A549 (cell line): ENCODE measurements at regions not wholly inside any gene's neighbourhood (a gene's known extent, or its start where the extent isn't known, plus 50 kb on each side); places are given as distances from the start of the nearest gene placed in this dataset.

Experiments
- ATAC-seq, 2 experiments: fragments of 200-7000 bp in 1 of 2; fragments of >200 bp in 1 of 2; cut with Nextera tagmentation in 1 of 2; cut with Tn5 transposase in 1 of 2; 3 replicates each; pipeline versions ENCODE4 v1.8.0 to v1.9.1; 2018 to 2020; ENCODE audit warnings: mild to moderate bottlenecking in 1 of 2, moderate library complexity in 1 of 2
- CTCF ChIA-PET: fragments of 300-600 bp; sonication (Branson Sonifier 250); formaldehyde crosslinking; extraction: SDS; loops from one replicate; lab custom pipeline; 2021; ENCODE audit warnings: antibody characterized with exemption, inconsistent platforms; lab: Yijun Ruan, JAX
- POLR2A ChIA-PET: fragments of 350-600 bp; formaldehyde crosslinking; extraction: SDS; loops from one replicate; lab custom pipeline; 2021; ENCODE audit warnings: antibody characterized with exemption, inconsistent platforms; lab: Yijun Ruan, JAX
- DNase-seq, 2 experiments: peaks; one replicate each; pipeline versions ENCODE4 v3.0.0 to v3.0.0-alpha.2; 2011 to 2016; ENCODE audit warnings: low read depth in 1 of 2, low spot score in 1 of 2
- FAIRE-seq: peaks from 2 replicates; lab custom pipeline; 2011; peaks lifted over from hg19 to GRCh38; lab: Jason Lieb, UNC
- H3K27ac ChIP-seq, 2 experiments: fragments of >200 bp; sonication (Bioruptor Twin); formaldehyde crosslinking; 3 replicates each; pipeline ENCODE4 v1.5.1; 2016 to 2017
- H3K4me1 ChIP-seq: fragments of >200 bp; sonication (Bioruptor Twin); formaldehyde crosslinking; 3 replicates; pipeline ENCODE4 v1.6.1; 2016
- H3K4me2 ChIP-seq: fragments of >200 bp; sonication (Bioruptor Twin); formaldehyde crosslinking; 3 replicates; pipeline ENCODE4 v1.6.1; 2016
- H3K4me3 ChIP-seq: fragments of >200 bp; sonication (Bioruptor Twin); formaldehyde crosslinking; 3 replicates; pipeline ENCODE4 v1.5.1; 2016
- H3K9me3 ChIP-seq: fragments of >200 bp; sonication (Bioruptor Twin); formaldehyde crosslinking; 3 replicates; pipeline ENCODE4 v1.6.1; 2016
- BHLHE40 ChIP-seq: IDR thresholded peaks from 2 replicates; pipeline ENCODE4 v1.6.1; 2012; ENCODE audit warnings: low read depth, low read length, inconsistent platforms
- CBX8 ChIP-seq: fragments of 200-600 bp; sonication (generic); IDR thresholded peaks from 2 replicates; pipeline ENCODE4 v1.6.1; 2016
- CHD2 ChIP-seq: fragments of 150-350 bp; IDR thresholded peaks from 2 replicates; pipeline ENCODE4 v1.6.1; 2014; ENCODE audit warnings: low read length; ENCODE audit not compliant: partially characterized antibody
- EP300 ChIP-seq, 2 experiments: fragments of >200 bp; sonication (Bioruptor Twin); formaldehyde crosslinking; IDR thresholded peaks; 2 replicates in 1 of 2; 3 replicates in 1 of 2; pipeline ENCODE4 v1.6.1; 2016 to 2017
- ESRRA ChIP-seq: fragments of 150-350 bp; IDR thresholded peaks from 2 replicates; pipeline ENCODE4 v1.6.1; 2014; ENCODE audit warnings: mild to moderate bottlenecking, low read length, borderline replicate concordance
- FOSL2 ChIP-seq, 2 experiments: fragments of 450-650 bp in 1 of 2; fragments of >200 bp in 1 of 2; sonication (Bioruptor Twin) in 1 of 2; formaldehyde crosslinking; IDR thresholded peaks; 2 replicates each; pipeline versions ENCODE4 v1.5.0 to v1.6.1; 2016 to 2020; ENCODE audit warnings: mild to moderate bottlenecking in 1 of 2, moderate library complexity in 1 of 2
- GATA3 ChIP-seq: IDR thresholded peaks from 2 replicates; pipeline ENCODE4 v1.6.1; 2012; ENCODE audit warnings: borderline replicate concordance
- HEYL ChIP-seq: fragments of 250-450 bp; sonication (Bioruptor Pico); IDR thresholded peaks from 2 replicates; pipeline ENCODE4 v1.8.0; 2021; ENCODE audit warnings: mild to moderate bottlenecking, moderate library complexity
- HOXA7 ChIP-seq: fragments of 250-450 bp; sonication (Bioruptor Pico); IDR thresholded peaks from 2 replicates; pipeline ENCODE4 v1.5.0; 2020; ENCODE audit warnings: mild to moderate bottlenecking, moderate library complexity
- HOXB13 ChIP-seq: fragments of 250-450 bp; sonication (Bioruptor Pico); IDR thresholded peaks from 2 replicates; pipeline ENCODE4 v1.5.0; 2020; ENCODE audit warnings: low read depth, mild to moderate bottlenecking, moderate library complexity
- JUN ChIP-seq, 2 experiments: fragments of >200 bp; sonication (Bioruptor Twin); formaldehyde crosslinking; IDR thresholded peaks; 2 replicates in 1 of 2; 3 replicates in 1 of 2; pipeline ENCODE4 v1.6.1; 2016 to 2017
- JUNB ChIP-seq: fragments of >200 bp; sonication (Bioruptor Twin); formaldehyde crosslinking; IDR thresholded peaks from 2 replicates; pipeline ENCODE4 v1.6.1; 2016
- KDM5A ChIP-seq: fragments of 200-600 bp; sonication (generic); IDR thresholded peaks from 2 replicates; pipeline ENCODE4 v1.6.1; 2016; ENCODE audit warnings: antibody characterized with exemption, mild to moderate bottlenecking
- MAFK ChIP-seq: fragments of 450-650 bp; IDR thresholded peaks from 2 replicates; pipeline ENCODE4 v1.6.1; 2014; ENCODE audit not compliant: partially characterized antibody
- RAD21 ChIP-seq, 2 experiments: fragments of >200 bp in 1 of 2; sonication (Bioruptor Twin) in 1 of 2; formaldehyde crosslinking in 1 of 2; IDR thresholded peaks in 1 of 2; conservative IDR thresholded peaks in 1 of 2; 2 replicates in 1 of 2; 3 replicates in 1 of 2; pipeline ENCODE4 v1.6.1; 2012 to 2018; ENCODE audit warnings: inconsistent platforms in 1 of 2
- RARB ChIP-seq: fragments of 250-450 bp; sonication (Bioruptor Pico); IDR thresholded peaks from 2 replicates; pipeline ENCODE4 v1.8.0; 2021; ENCODE audit warnings: mild to moderate bottlenecking, moderate library complexity
- RCOR1 ChIP-seq: fragments of 150-350 bp; IDR thresholded peaks from 2 replicates; pipeline ENCODE4 v1.6.1; 2014; ENCODE audit warnings: antibody characterized with exemption, low read length, low read depth
- SMC3 ChIP-seq: fragments of >200 bp; sonication (Bioruptor Twin); formaldehyde crosslinking; IDR thresholded peaks from 3 replicates; pipeline ENCODE4 v1.6.1; 2018; ENCODE audit warnings: inconsistent platforms
- TFCP2L1 ChIP-seq: fragments of 250-450 bp; sonication (Bioruptor Pico); IDR thresholded peaks from 2 replicates; pipeline ENCODE4 v1.5.0; 2021; ENCODE audit warnings: mild to moderate bottlenecking
- ZC3H11A ChIP-seq: fragments of 450-650 bp; IDR thresholded peaks from 2 replicates; pipeline ENCODE4 v1.6.1; 2014; ENCODE audit warnings: antibody characterized with exemption, mild to moderate bottlenecking
- ZNF302 ChIP-seq: fragments of 250-450 bp; sonication (Bioruptor Pico); IDR thresholded peaks from 2 replicates; pipeline ENCODE4 v1.9.0; 2021; ENCODE audit warnings: inconsistent platforms, mild to moderate bottlenecking, moderate library complexity
- WGBS: methylation state at CpG from one replicate; pipeline ENCODE4 v1.1.6; 2017; ENCODE audit errors: missing lambda C conversion rate; 5-methylcytosine and 5-hydroxymethylcytosine counted together
- TF ChIP-seq, protein P1 (sequence below): IDR thresholded peaks from 2 replicates; pipeline ENCODE4 v1.6.1; 2012
- TF ChIP-seq, protein P2 (sequence below): IDR thresholded peaks from 2 replicates; pipeline ENCODE4 v1.6.1; 2012
- TF ChIP-seq, protein P3 (sequence below): fragments of >200 bp; sonication (Bioruptor Twin); formaldehyde crosslinking; IDR thresholded peaks from 3 replicates; pipeline ENCODE4 v1.6.1; 2016
- TF ChIP-seq, protein P4 (sequence below): fragments of 250-450 bp; sonication (Bioruptor Pico); IDR thresholded peaks from 2 replicates; pipeline ENCODE4 v1.5.0; 2020; ENCODE audit warnings: low read depth, mild to moderate bottlenecking, moderate library complexity
- TF ChIP-seq, protein P5 (sequence below): fragments of >200 bp; sonication (Bioruptor Twin); formaldehyde crosslinking; IDR thresholded peaks from 2 replicates; pipeline ENCODE4 v1.6.1; 2016
- TF ChIP-seq, protein P6 (sequence below): fragments of 200-600 bp; sonication (generic); IDR thresholded peaks from 2 replicates; pipeline ENCODE4 v1.6.1; 2016; ENCODE audit warnings: antibody characterized with exemption, mild to moderate bottlenecking, moderate library complexity

DNA sequence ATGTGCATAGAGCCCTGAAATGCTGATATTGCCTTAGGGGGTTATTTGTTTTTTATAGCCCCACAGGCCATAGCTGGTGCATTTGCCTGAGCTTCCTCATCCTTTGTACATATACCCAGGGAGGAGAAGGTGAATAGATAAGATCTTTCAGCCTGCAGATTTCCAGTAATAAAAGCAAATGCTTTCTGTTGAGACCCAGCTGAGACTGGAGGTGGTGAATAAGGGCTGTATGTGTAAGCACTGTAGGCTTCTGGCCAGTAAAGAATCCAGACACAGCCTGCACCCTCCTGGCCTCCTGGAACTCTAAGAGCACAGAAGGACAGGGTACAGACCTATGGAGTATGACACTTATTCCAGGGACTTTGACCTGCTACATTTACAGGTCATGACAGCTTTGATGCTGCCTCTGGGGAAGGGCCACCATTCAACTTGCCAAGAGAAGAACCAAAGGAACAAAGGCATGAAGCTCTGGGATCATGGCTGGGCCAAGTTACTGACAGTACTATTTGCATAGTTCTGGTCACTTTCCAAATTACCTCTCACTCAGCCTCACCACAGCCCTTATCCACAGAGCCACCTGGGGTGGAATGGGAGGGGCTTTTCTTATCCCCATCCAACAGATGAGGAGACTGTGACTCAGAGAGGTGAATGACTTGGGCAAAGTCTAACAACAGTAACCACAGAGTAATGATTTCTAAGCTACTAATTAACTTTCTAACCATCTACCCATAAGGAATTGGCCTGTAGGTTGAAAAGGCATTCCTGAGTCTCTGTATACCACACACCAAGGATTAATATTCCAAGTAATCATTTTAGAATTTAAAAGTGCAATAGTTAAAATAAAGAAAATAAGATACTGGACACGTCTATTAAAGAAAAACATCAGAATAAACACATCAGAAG, 604.5 kb upstream of the KLF4 start:
- ATAC-seq (peak; percentile 95 to 97), FAIRE-seq (peak; percentile 99), DNase-seq (peak; percentile 50 to 91)
- Histone ChIP-seq H3K4me2 (peak overlapping the region; percentile 56), H3K4me1 (peaks cover 27% of the 10 kb centered on the region), H3K9me3 (peaks cover 7% of the 10 kb centered on the region; the same call in 2 of the 3 replicates), H3K27ac (peak overlapping the region; percentile 76 to 84), H3K4me3 (no peak overlapping the region)
- WGBS = 0% methylated on average over 1 of the region's 1 CpG
- POLR2A ChIA-PET = interaction anchor here (1.2 kb wide), 1 partner anchor 38 kb away, joined by 3 read pairs; no protein-coding TSS in a partner anchor
- TF ChIP-seq CHD2 (no peak), JUN (IDR thresholded peaks at IDR 0.05) (peak; percentile 70 to 81), JUNB (peak; percentile 89), RAD21 (conservative IDR thresholded peaks at IDR 0.05 in 1 of 2, IDR thresholded peaks at IDR 0.05 in 1 of 2) (peak in 1 of 2 experiments; percentile 20), EP300 (IDR thresholded peaks at IDR 0.05) (peak; percentile 54 to 81; a peak in 3 of 5 replicates), FOSL2 (IDR thresholded peaks at IDR 0.05) (peak; percentile 86), FOSL2 (CRISPR knock-in tag; IDR thresholded peaks at IDR 0.05) (peak; percentile 78), BHLHE40 (no peak), ESRRA (peak; percentile 79; the same call in 1 of the 2 replicates), HEYL (no peak), MAFK (no peak), ZNF302 (no peak), RCOR1 (no peak), SMC3 (peak; percentile 29; the same call in 1 of the 3 replicates), GATA3 (peak; percentile 80)
- TF ChIP-seq, protein P1, sequence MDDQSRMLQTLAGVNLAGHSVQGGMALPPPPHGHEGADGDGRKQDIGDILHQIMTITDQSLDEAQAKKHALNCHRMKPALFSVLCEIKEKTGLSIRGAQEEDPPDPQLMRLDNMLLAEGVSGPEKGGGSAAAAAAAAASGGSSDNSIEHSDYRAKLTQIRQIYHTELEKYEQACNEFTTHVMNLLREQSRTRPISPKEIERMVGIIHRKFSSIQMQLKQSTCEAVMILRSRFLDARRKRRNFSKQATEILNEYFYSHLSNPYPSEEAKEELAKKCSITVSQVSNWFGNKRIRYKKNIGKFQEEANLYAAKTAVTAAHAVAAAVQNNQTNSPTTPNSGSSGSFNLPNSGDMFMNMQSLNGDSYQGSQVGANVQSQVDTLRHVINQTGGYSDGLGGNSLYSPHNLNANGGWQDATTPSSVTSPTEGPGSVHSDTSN = 0 out of 2 replicates have a peak, but pooled peaks have one; percentile 43
- TF ChIP-seq, protein P2, sequence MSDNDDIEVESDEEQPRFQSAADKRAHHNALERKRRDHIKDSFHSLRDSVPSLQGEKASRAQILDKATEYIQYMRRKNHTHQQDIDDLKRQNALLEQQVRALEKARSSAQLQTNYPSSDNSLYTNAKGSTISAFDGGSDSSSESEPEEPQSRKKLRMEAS = peak; percentile 44
- TF ChIP-seq, protein P3, sequence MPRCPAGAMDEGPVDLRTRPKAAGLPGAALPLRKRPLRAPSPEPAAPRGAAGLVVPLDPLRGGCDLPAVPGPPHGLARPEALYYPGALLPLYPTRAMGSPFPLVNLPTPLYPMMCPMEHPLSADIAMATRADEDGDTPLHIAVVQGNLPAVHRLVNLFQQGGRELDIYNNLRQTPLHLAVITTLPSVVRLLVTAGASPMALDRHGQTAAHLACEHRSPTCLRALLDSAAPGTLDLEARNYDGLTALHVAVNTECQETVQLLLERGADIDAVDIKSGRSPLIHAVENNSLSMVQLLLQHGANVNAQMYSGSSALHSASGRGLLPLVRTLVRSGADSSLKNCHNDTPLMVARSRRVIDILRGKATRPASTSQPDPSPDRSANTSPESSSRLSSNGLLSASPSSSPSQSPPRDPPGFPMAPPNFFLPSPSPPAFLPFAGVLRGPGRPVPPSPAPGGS = 0 out of 3 replicates have a peak, but pooled peaks have one; percentile 48
- CTCF ChIA-PET = interaction anchor here (0.9 to 2.4 kb wide), 9 partner anchors 10 to 472 kb away, joined by 3 to 11 read pairs (median 4); no protein-coding TSS in a partner anchor

DNA sequence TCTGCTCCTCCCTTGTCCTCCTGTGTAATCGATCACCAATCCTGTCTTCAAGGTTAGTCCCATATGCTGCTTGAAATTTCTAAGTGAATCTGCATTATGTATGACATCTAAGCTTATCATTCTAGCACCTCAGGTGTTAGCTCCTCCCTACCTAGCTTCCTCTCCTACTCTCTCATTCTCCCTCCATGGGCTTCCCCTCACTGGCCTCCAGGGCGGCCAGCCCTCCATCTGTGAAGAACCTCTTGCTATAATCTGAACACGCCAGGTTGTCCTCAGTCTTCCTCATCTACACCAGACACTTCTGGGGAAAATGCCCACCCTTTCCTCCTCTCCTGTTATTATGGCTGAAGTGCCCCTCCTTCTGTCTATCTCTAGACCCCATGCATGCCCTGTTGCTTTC, 599.3 kb upstream of the KLF4 start:
- H3K4me2 ChIP-seq = no peak overlapping the region
- H3K9me3 ChIP-seq = peaks cover 7% of the 10 kb centered on the region; the same call in 2 of the 3 replicates
- CTCF ChIA-PET = interaction anchor here (1.0 to 1.6 kb wide), 2 partner anchors 29 to 65 kb away, joined by 3 to 4 read pairs; no protein-coding TSS in a partner anchor
- POLR2A ChIA-PET = no interaction called here
- H3K27ac ChIP-seq = peak overlapping the region in 1 of 2 experiments; percentile 18; a peak in 1 of 6 replicates
- ATAC-seq = no peak
- 88% methylated on average over 3 of the region's 3 CpGs for WGBS
- FAIRE-seq = no peak
- H3K4me3 ChIP-seq = no peak overlapping the region
- peaks cover 13% of the 10 kb centered on the region for H3K4me1 ChIP-seq
- DNase-seq = no peak
- TF ChIP-seq, protein P1 = no peak
- no peak for TF ChIP-seq KDM5A
- no peak for TF ChIP-seq CBX8
- TF ChIP-seq HOXA7 (CRISPR knock-in tag) = no peak
- TF ChIP-seq, protein P4, sequence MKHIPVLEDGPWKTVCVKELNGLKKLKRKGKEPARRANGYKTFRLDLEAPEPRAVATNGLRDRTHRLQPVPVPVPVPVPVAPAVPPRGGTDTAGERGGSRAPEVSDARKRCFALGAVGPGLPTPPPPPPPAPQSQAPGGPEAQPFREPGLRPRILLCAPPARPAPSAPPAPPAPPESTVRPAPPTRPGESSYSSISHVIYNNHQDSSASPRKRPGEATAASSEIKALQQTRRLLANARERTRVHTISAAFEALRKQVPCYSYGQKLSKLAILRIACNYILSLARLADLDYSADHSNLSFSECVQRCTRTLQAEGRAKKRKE (CRISPR knock-in tag) = no peak
- no peak for TF ChIP-seq JUNB
- TF ChIP-seq, protein P5, sequence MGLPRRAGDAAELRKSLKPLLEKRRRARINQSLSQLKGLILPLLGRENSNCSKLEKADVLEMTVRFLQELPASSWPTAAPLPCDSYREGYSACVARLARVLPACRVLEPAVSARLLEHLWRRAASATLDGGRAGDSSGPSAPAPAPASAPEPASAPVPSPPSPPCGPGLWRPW = no peak
- no peak for TF ChIP-seq RARB (CRISPR knock-in tag)
- no peak for TF ChIP-seq TFCP2L1 (CRISPR knock-in tag)
- TF ChIP-seq SMC3 = no peak
- TF ChIP-seq ZC3H11A = no peak
- TF ChIP-seq HOXB13 (CRISPR knock-in tag) = no peak
- TF ChIP-seq, protein P6, sequence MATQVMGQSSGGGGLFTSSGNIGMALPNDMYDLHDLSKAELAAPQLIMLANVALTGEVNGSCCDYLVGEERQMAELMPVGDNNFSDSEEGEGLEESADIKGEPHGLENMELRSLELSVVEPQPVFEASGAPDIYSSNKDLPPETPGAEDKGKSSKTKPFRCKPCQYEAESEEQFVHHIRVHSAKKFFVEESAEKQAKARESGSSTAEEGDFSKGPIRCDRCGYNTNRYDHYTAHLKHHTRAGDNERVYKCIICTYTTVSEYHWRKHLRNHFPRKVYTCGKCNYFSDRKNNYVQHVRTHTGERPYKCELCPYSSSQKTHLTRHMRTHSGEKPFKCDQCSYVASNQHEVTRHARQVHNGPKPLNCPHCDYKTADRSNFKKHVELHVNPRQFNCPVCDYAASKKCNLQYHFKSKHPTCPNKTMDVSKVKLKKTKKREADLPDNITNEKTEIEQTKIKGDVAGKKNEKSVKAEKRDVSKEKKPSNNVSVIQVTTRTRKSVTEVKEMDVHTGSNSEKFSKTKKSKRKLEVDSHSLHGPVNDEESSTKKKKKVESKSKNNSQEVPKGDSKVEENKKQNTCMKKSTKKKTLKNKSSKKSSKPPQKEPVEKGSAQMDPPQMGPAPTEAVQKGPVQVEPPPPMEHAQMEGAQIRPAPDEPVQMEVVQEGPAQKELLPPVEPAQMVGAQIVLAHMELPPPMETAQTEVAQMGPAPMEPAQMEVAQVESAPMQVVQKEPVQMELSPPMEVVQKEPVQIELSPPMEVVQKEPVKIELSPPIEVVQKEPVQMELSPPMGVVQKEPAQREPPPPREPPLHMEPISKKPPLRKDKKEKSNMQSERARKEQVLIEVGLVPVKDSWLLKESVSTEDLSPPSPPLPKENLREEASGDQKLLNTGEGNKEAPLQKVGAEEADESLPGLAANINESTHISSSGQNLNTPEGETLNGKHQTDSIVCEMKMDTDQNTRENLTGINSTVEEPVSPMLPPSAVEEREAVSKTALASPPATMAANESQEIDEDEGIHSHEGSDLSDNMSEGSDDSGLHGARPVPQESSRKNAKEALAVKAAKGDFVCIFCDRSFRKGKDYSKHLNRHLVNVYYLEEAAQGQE = no peak
- no peak for TF ChIP-seq GATA3
